Ishikawa (cell line): ENCODE measurements at regions not wholly inside any gene's neighbourhood (a gene's known extent, or its start where the extent isn't known, plus 50 kb on each side); places are given as distances from the start of the nearest gene placed in this dataset.

Source experiments
- CEBPB ChIP-seq: IDR thresholded peaks from 2 replicates; pipeline ENCODE4 v1.6.1; 2012
- CREB1 ChIP-seq: IDR thresholded peaks from 2 replicates; pipeline ENCODE4 v1.6.1; 2012; ENCODE audit warnings: low read depth
- EP300 ChIP-seq: IDR thresholded peaks from 2 replicates; pipeline ENCODE4 v1.6.1; 2012; ENCODE audit warnings: borderline replicate concordance
- RAD21 ChIP-seq: IDR thresholded peaks from 2 replicates; pipeline ENCODE4 v1.6.1; 2012; ENCODE audit warnings: low read depth
- YY1 ChIP-seq: IDR thresholded peaks from 2 replicates; pipeline ENCODE4 v1.6.1; 2012; ENCODE audit warnings: low read depth
- ZBTB7A ChIP-seq: IDR thresholded peaks from 2 replicates; pipeline ENCODE4 v1.6.1; 2012; ENCODE audit warnings: low read depth
- TF ChIP-seq, protein P1 (sequence below): IDR thresholded peaks from 2 replicates; pipeline ENCODE4 v1.6.1; 2012; ENCODE audit warnings: low read depth, mild to moderate bottlenecking

DNA sequence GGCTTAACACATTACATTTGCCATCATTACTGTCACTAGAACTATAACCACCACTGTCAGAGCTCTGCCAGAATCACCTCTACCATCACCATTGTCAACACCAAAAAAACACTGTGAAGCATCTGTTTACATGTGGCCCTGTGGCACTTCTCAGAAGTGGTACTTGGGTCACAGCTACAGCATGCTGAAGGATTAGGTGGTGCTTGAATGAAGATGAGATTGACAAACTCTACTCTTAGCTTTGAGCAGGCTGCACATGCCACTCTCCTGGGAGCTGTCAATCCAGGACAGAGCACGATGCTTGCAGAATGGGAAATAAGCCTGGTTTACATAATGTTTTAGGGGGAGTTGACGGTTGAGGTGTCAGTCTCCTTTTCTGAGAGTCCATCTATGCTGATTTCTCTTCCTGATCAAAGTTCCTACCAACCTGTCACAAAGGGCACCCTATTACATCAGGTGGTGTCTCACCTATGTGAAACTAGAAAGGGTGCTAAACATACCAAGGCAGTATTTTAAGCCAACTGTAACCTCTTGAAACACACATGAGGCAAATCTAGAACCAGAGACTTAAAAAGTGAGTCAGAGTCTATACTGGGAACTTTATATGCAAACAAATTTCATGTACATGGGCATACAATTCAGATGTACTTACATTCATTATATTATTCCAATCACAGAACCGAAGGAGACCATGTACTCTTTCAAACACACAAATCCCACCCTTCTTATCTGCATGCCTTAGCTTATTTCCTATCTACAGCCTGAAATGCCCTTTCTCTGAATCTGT, 258.7 kb downstream of the EMP1 start:
- no peak for TF ChIP-seq EP300
- TF ChIP-seq RAD21 = no peak
- TF ChIP-seq ZBTB7A = no peak
- TF ChIP-seq, protein P1, sequence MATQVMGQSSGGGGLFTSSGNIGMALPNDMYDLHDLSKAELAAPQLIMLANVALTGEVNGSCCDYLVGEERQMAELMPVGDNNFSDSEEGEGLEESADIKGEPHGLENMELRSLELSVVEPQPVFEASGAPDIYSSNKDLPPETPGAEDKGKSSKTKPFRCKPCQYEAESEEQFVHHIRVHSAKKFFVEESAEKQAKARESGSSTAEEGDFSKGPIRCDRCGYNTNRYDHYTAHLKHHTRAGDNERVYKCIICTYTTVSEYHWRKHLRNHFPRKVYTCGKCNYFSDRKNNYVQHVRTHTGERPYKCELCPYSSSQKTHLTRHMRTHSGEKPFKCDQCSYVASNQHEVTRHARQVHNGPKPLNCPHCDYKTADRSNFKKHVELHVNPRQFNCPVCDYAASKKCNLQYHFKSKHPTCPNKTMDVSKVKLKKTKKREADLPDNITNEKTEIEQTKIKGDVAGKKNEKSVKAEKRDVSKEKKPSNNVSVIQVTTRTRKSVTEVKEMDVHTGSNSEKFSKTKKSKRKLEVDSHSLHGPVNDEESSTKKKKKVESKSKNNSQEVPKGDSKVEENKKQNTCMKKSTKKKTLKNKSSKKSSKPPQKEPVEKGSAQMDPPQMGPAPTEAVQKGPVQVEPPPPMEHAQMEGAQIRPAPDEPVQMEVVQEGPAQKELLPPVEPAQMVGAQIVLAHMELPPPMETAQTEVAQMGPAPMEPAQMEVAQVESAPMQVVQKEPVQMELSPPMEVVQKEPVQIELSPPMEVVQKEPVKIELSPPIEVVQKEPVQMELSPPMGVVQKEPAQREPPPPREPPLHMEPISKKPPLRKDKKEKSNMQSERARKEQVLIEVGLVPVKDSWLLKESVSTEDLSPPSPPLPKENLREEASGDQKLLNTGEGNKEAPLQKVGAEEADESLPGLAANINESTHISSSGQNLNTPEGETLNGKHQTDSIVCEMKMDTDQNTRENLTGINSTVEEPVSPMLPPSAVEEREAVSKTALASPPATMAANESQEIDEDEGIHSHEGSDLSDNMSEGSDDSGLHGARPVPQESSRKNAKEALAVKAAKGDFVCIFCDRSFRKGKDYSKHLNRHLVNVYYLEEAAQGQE = no peak
- no peak for TF ChIP-seq CREB1
- no peak for TF ChIP-seq CEBPB
- no peak for TF ChIP-seq YY1
